T-cell (primary cell): ENCODE measurements at regions not wholly inside any gene's neighbourhood (a gene's known extent, or its start where the extent isn't known, plus 50 kb on each side); places are given as distances from the start of the nearest gene placed in this dataset.
A peak's percentile ranks its signal among the peaks of the same experiment; 100 is the strongest.

ENCODE experiments used
- ATAC-seq, 4 experiments: fragments of 200-7000 bp in 3 of 4; fragments of 150-1000 bp in 1 of 4; cut with Tn5 transposase; replicated peaks in 1 of 4; 1 replicate in 3 of 4; 2 replicates in 1 of 4; pipeline ENCODE4 v1.10.0; 2021; ENCODE audit warnings: moderate library complexity in 3 of 4, mild to moderate bottlenecking in 2 of 4, moderate number of reproducible peaks in 1 of 4
- CTCF ChIA-PET, 2 donors: fragments of 300-600 bp; sonication (Branson Sonifier 250); formaldehyde crosslinking; loops; one replicate each; lab custom pipeline; 2022; ENCODE audit warnings: antibody characterized with exemption in 2 of 2; lab: Charles Lee
- POLR2A ChIA-PET, 2 donors: fragments of 300-600 bp; sonication (Branson Sonifier 250); formaldehyde crosslinking; loops; one replicate each; lab custom pipeline; 2022; ENCODE audit warnings: antibody characterized with exemption in 2 of 2; lab: Charles Lee
- DNase-seq, 35 experiments: peaks; one replicate each; pipeline versions ENCODE4 v3.0.0 to v3.0.0-alpha.2; 2013 to 2023
- H3K27ac ChIP-seq: one replicate; pipeline ENCODE4 v1.5.1; 2013; ENCODE audit warnings: low read length
- H3K27me3 ChIP-seq, 2 experiments: replicated peaks in 1 of 2; 1 replicate in 1 of 2; 2 replicates in 1 of 2; pipeline versions ENCODE4 v1.6.1 to v1.7.0; 2013; ENCODE audit warnings: low read length in 1 of 2, mixed read lengths in 1 of 2; ENCODE audit not compliant: control insufficient read depth in 2 of 2, insufficient read depth in 2 of 2; ENCODE audit errors: extremely low read depth in 1 of 2
- H3K36me3 ChIP-seq, 2 donors: 1 replicate in 1 of 2; 2 replicates in 1 of 2; pipeline versions ENCODE4 v1.6.1 to v1.7.0; 2013; ENCODE audit warnings: low read length in 1 of 2; ENCODE audit not compliant: control insufficient read depth in 2 of 2, insufficient read depth in 1 of 2; ENCODE audit errors: extremely low read depth in 1 of 2
- H3K4me1 ChIP-seq, 2 experiments: 1 replicate in 1 of 2; 2 replicates in 1 of 2; pipeline versions ENCODE4 v1.6.1 to v1.7.0; 2013; ENCODE audit warnings: low read length in 2 of 2, mixed read lengths in 1 of 2; ENCODE audit not compliant: insufficient read depth in 2 of 2, control insufficient read depth in 1 of 2; ENCODE audit errors: extremely low read depth in 1 of 2
- H3K4me3 ChIP-seq, 2 donors: 1 replicate in 1 of 2; 2 replicates in 1 of 2; pipeline versions ENCODE4 v1.5.1 to v1.7.0; 2013; ENCODE audit warnings: mild to moderate bottlenecking in 2 of 2, low read length in 1 of 2, moderate library complexity in 1 of 2; ENCODE audit not compliant: control insufficient read depth in 1 of 2; ENCODE audit errors: extremely low read depth in 1 of 2
- H3K9me3 ChIP-seq: 2 replicates; pipeline ENCODE4 v1.7.0; 2013
- H3K27ac Mint-ChIP-seq, 2 donors: one replicate each; pipeline ENCODE4 v1.8.0; 2020 to 2021; ENCODE audit warnings: mild to moderate bottlenecking in 2 of 2, mixed read lengths in 2 of 2
- H3K27me3 Mint-ChIP-seq, 2 donors: one replicate each; pipeline ENCODE4 v1.8.0; 2021 to 2022; ENCODE audit warnings: mixed read lengths in 2 of 2
- H3K36me3 Mint-ChIP-seq: one replicate; pipeline ENCODE4 v1.8.0; 2021; ENCODE audit warnings: mixed read lengths
- H3K4me1 Mint-ChIP-seq, 3 donors: one replicate each; pipeline ENCODE4 v1.8.0; 2020 to 2022; ENCODE audit warnings: mixed read lengths in 3 of 3, mild to moderate bottlenecking in 1 of 3
- H3K4me3 Mint-ChIP-seq, 3 donors: one replicate each; pipeline ENCODE4 v1.8.0; 2020 to 2022; ENCODE audit warnings: mild to moderate bottlenecking in 3 of 3, mixed read lengths in 3 of 3, moderate library complexity in 3 of 3
- H3K9me3 Mint-ChIP-seq, 3 donors: one replicate each; pipeline ENCODE4 v1.8.0; 2020 to 2022; ENCODE audit warnings: mixed read lengths in 3 of 3
- WGBS: methylation state at CpG from one replicate; pipeline ENCODE4 v1.1.5; 2013; ENCODE audit warnings: missing lambda C conversion rate; ENCODE audit not compliant: insufficient coverage; 5-methylcytosine and 5-hydroxymethylcytosine counted together

DNA sequence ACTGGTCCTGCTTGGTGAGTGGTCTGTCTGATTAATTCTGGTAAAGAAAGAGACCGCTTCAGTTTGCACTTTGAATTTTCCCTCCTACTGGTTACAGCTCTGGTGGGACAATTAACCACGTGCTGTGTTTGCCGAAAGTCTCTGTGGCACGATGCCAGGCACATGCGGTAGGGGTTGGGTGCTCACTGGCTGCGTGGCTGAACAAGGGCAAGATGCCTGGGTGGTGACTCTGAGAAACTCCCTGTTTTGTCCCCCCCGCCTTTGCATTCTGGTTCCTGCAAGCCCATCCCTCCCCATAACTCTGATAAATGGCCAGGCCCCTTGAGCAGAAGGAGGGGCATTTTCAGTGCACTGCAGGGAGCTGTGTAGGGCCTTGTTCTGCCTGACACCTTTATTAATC is 206.1 kb downstream of the TFCP2L1 start:
- Mint-ChIP-seq H3K9me3 (no peaks in the 10 kb centered on the region), H3K27me3 (peaks cover 43 to 44% of the 10 kb centered on the region in 2 donors), H3K36me3 (no peaks in the 10 kb centered on the region), H3K27ac (no peak overlapping the region), H3K4me3 (no peak overlapping the region), H3K4me1 (peaks cover 2 to 5% (median 2%) of the 10 kb centered on the region in 3 donors)
- Histone ChIP-seq H3K27me3 (peaks cover 3 to 57% of the 10 kb centered on the region in 2 experiments), H3K9me3 (no peaks in the 10 kb centered on the region), H3K4me1 (peaks cover 0 to 6% of the 10 kb centered on the region in 2 experiments), H3K4me3 (no peak overlapping the region), H3K36me3 (no peaks in the 10 kb centered on the region), H3K27ac (no peak overlapping the region)
- WGBS = 80% methylated on average over 5 of the region's 7 CpGs
- DNase-seq = no peak
- CTCF ChIA-PET = interaction anchor here (0.6 to 3.8 kb wide), 10 partner anchors 8 to 1430 kb away, joined by 3 to 14 read pairs (median 4); no protein-coding TSS in a partner anchor
- no peak for ATAC-seq
- POLR2A ChIA-PET = no interaction called here

GRCh38 chr2:121080013-121080772 is 204.8 kb downstream of the TFCP2L1 start:
- DNase-seq (peak in 18 of 35 experiments; percentile 3 to 60 (median 16)), ATAC-seq (peak in 2 of 4 experiments; percentile 30 to 51)
- H3K27ac ChIP-seq = no peak overlapping the region
- ChIA-PET POLR2A (no interaction called here), CTCF (interaction anchor here (0.6 to 2.5 kb wide), 9 partner anchors 9 to 384 kb away, joined by 3 to 14 read pairs (median 3); no protein-coding TSS in a partner anchor)
- H3K27ac Mint-ChIP-seq = no peak overlapping the region
- no peaks in the 10 kb centered on the region for H3K9me3 Mint-ChIP-seq
- peaks cover 0 to 45% of the 10 kb centered on the region in 2 experiments for H3K27me3 ChIP-seq
- H3K4me3 ChIP-seq = no peak overlapping the region
- H3K36me3 ChIP-seq = no peaks in the 10 kb centered on the region
- peaks cover 2 to 5% (median 2%) of the 10 kb centered on the region in 3 donors for H3K4me1 Mint-ChIP-seq
- no peaks in the 10 kb centered on the region for H3K9me3 ChIP-seq
- no peak overlapping the region for H3K4me3 Mint-ChIP-seq
- H3K36me3 Mint-ChIP-seq = no peaks in the 10 kb centered on the region
- peaks cover 0 to 5% of the 10 kb centered on the region in 2 experiments for H3K4me1 ChIP-seq
- peaks cover 35 to 41% of the 10 kb centered on the region in 2 donors for H3K27me3 Mint-ChIP-seq
- 68% methylated on average over 3 of the region's 8 CpGs for WGBS

DNA sequence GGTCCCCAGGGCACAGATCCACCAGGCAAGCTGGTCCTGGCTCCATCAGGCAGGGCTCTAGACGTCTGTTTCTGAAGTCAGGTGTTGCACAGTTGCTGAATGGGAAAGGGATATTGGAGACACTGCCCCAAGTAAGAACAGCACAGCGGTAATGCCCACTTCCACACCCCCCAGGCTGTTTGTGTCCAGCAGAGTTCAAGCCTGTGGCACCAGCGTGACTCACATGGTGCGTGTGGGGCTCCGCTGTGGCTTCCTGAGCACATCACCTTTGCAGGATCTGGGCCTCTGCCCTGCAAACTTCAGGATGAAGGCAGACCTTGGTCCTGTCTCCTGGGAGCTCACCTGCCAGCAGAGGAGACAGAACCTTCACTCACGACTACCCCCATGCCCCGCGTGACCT is 203.3 kb downstream of the TFCP2L1 start:
- DNase-seq = no peak
- H3K27me3 ChIP-seq = peaks cover 0 to 36% of the 10 kb centered on the region in 2 experiments
- Mint-ChIP-seq H3K36me3 (no peaks in the 10 kb centered on the region), H3K27me3 (peaks cover 21 to 31% of the 10 kb centered on the region in 2 donors), H3K27ac (no peak overlapping the region), H3K9me3 (no peaks in the 10 kb centered on the region), H3K4me3 (no peak overlapping the region), H3K4me1 (peaks cover 2 to 5% (median 2%) of the 10 kb centered on the region in 3 donors)
- no peak overlapping the region for H3K4me3 ChIP-seq
- no peak for ATAC-seq
- no peaks in the 10 kb centered on the region for H3K36me3 ChIP-seq
- WGBS = 87% methylated on average over 7 of the region's 8 CpGs
- H3K9me3 ChIP-seq = no peaks in the 10 kb centered on the region
- POLR2A ChIA-PET = no interaction called here
- CTCF ChIA-PET = no interaction called here
- H3K4me1 ChIP-seq = peaks cover 0 to 4% of the 10 kb centered on the region in 2 experiments
- H3K27ac ChIP-seq = no peak overlapping the region

GRCh38 chr2:121082191-121082590 is 202.8 kb downstream of the TFCP2L1 start:
- H3K4me1 Mint-ChIP-seq = peaks cover 0 to 5% (median 0%) of the 10 kb centered on the region in 3 donors
- Histone ChIP-seq H3K4me1 (no peaks in the 10 kb centered on the region), H3K27ac (no peak overlapping the region), H3K9me3 (no peaks in the 10 kb centered on the region), H3K4me3 (no peak overlapping the region), H3K27me3 (peaks cover 0 to 31% of the 10 kb centered on the region in 2 experiments), H3K36me3 (no peaks in the 10 kb centered on the region)
- no peak overlapping the region for H3K4me3 Mint-ChIP-seq
- ChIA-PET CTCF (interaction anchor here (0.7 kb wide), 3 partner anchors 9 to 649 kb away, joined by 4 to 5 read pairs (median 5); no protein-coding TSS in a partner anchor), POLR2A (no interaction called here)
- no peak for DNase-seq
- peaks cover 16 to 28% of the 10 kb centered on the region in 2 donors for H3K27me3 Mint-ChIP-seq
- H3K27ac Mint-ChIP-seq = no peak overlapping the region
- H3K36me3 Mint-ChIP-seq = no peaks in the 10 kb centered on the region
- no peak for ATAC-seq
- H3K9me3 Mint-ChIP-seq = no peaks in the 10 kb centered on the region
- WGBS = no CpG with 5 or more reads among the region's 1 CpG

- H3K27ac Mint-ChIP-seq = no peak overlapping the region
- DNase-seq (no peak), ATAC-seq (no peak)
- WGBS = 57% methylated on average over 7 of the region's 15 CpGs
- no peaks in the 10 kb centered on the region for H3K36me3 ChIP-seq
- peaks cover 0 to 5% (median 0%) of the 10 kb centered on the region in 3 donors for H3K4me1 Mint-ChIP-seq
- peaks cover 0 to 23% of the 10 kb centered on the region in 2 experiments for H3K27me3 ChIP-seq
- H3K9me3 ChIP-seq = no peaks in the 10 kb centered on the region
- no peaks in the 10 kb centered on the region for H3K36me3 Mint-ChIP-seq
- H3K4me3 Mint-ChIP-seq = no peak overlapping the region
- CTCF ChIA-PET = interaction anchor here in 1 of 2 donors (0.5 kb wide), 1 partner anchor 17 kb away, joined by 5 read pairs; no protein-coding TSS in a partner anchor
- no peaks in the 10 kb centered on the region for H3K9me3 Mint-ChIP-seq
- H3K4me1 ChIP-seq = no peaks in the 10 kb centered on the region
- no peak overlapping the region for H3K27ac ChIP-seq
- H3K27me3 Mint-ChIP-seq = peaks cover 16 to 22% of the 10 kb centered on the region in 2 donors
- no peak overlapping the region for H3K4me3 ChIP-seq
- POLR2A ChIA-PET = no interaction called here
Observed at GRCh38 chr2:121084130-121084680, 200.8 kb downstream of the TFCP2L1 start.

- Histone ChIP-seq H3K36me3 (no peaks in the 10 kb centered on the region), H3K4me3 (no peak overlapping the region), H3K9me3 (no peaks in the 10 kb centered on the region), H3K27ac (no peak overlapping the region), H3K4me1 (no peaks in the 10 kb centered on the region), H3K27me3 (peaks cover 0 to 18% of the 10 kb centered on the region in 2 experiments)
- Mint-ChIP-seq H3K27ac (no peak overlapping the region), H3K27me3 (peaks cover 10 to 11% of the 10 kb centered on the region in 2 donors), H3K36me3 (no peaks in the 10 kb centered on the region), H3K4me3 (no peak overlapping the region), H3K4me1 (no peaks in the 10 kb centered on the region), H3K9me3 (no peaks in the 10 kb centered on the region)
- DNase-seq = no peak
- no peak for ATAC-seq
- 54% methylated on average over 5 of the region's 5 CpGs for WGBS
- CTCF ChIA-PET = interaction anchor here (0.6 to 2.5 kb wide), 3 partner anchors 9 to 1233 kb away, joined by 3 to 12 read pairs (median 4); no protein-coding TSS in a partner anchor
- POLR2A ChIA-PET = no interaction called here
Observed at GRCh38 chr2:121085801-121086200, 199.2 kb downstream of the TFCP2L1 start.
